MM.1S (cell line): ENCODE measurements at regions not wholly inside any gene's neighbourhood (a gene's known extent, or its start where the extent isn't known, plus 50 kb on each side); places are given as distances from the start of the nearest gene placed in this dataset.
"Not testable (repeated sequence)": the region's sequence is repeated elsewhere in the genome, so short reads cannot be mapped to it uniquely, and the experiment has no call there.

Source experiments
- DNase-seq: peaks from one replicate; pipeline ENCODE4 v3.0.0-alpha.2; 2015
- H2AFZ ChIP-seq: fragments of 300-600 bp; sonication (generic); 2 replicates; pipeline ENCODE4 v1.6.0; 2016; ENCODE audit warnings: antibody characterized with exemption, low read length
- H3F3A ChIP-seq: fragments of 300-600 bp; sonication (generic); 2 replicates; pipeline ENCODE4 v1.6.1; 2016; ENCODE audit warnings: mild to moderate bottlenecking, antibody characterized with exemption, low read length, moderate library complexity, mixed read lengths; ENCODE audit not compliant: insufficient read depth
- H3K27ac ChIP-seq: fragments of 300-600 bp; sonication (generic); 2 replicates; pipeline ENCODE4 v1.5.1; 2016; ENCODE audit warnings: mild to moderate bottlenecking, low read length
- H3K27me3 ChIP-seq: fragments of 300-600 bp; sonication (generic); replicated peaks from 2 replicates; pipeline ENCODE4 v1.6.0; 2016; ENCODE audit warnings: low read length; ENCODE audit not compliant: insufficient read depth
- H3K36me3 ChIP-seq: fragments of 300-600 bp; sonication (generic); replicated peaks from 2 replicates; pipeline ENCODE4 v1.6.1; 2016; ENCODE audit warnings: mild to moderate bottlenecking, low read length, mixed read lengths; ENCODE audit not compliant: insufficient read depth
- H3K4me1 ChIP-seq: fragments of 300-600 bp; sonication (generic); 2 replicates; pipeline ENCODE4 v1.6.1; 2016; ENCODE audit warnings: low read length, mixed read lengths
- H3K4me2 ChIP-seq: fragments of 300-600 bp; sonication (generic); 2 replicates; pipeline ENCODE4 v1.6.0; 2016; ENCODE audit warnings: low read depth, low read length
- H3K4me3 ChIP-seq: fragments of 300-600 bp; sonication (generic); 2 replicates; pipeline ENCODE4 v1.5.1; 2016; ENCODE audit warnings: low read length, mixed read lengths
- H3K79me2 ChIP-seq: fragments of 300-600 bp; sonication (generic); 2 replicates; pipeline ENCODE4 v1.6.1; 2016; ENCODE audit warnings: mixed run types, low read length, mixed read lengths
- H3K9ac ChIP-seq: fragments of 300-600 bp; sonication (generic); 2 replicates; pipeline ENCODE4 v1.6.1; 2016; ENCODE audit warnings: low read length, mixed read lengths
- H3K9me2 ChIP-seq: fragments of 300-600 bp; sonication (generic); replicated peaks from 2 replicates; pipeline ENCODE4 v1.6.1; 2016; ENCODE audit warnings: mild to moderate bottlenecking, low read length, mixed read lengths; ENCODE audit not compliant: insufficient read depth
- H3K9me3 ChIP-seq: fragments of 300-600 bp; sonication (generic); replicated peaks from 2 replicates; pipeline ENCODE4 v1.6.1; 2016; ENCODE audit warnings: mild to moderate bottlenecking, low read length, mixed read lengths; ENCODE audit not compliant: insufficient read depth
- H4K20me1 ChIP-seq: fragments of 300-600 bp; sonication (generic); 2 replicates; pipeline ENCODE4 v1.6.1; 2016; ENCODE audit warnings: mild to moderate bottlenecking, low read length, moderate library complexity, mixed read lengths; ENCODE audit not compliant: insufficient read depth
- CTCF ChIP-seq: fragments of 300-600 bp; sonication (generic); IDR thresholded peaks from 2 replicates; pipeline ENCODE4 v1.5.1; 2016; ENCODE audit warnings: antibody characterized with exemption, low read length, mixed read lengths
- EZH2 ChIP-seq: fragments of 300-600 bp; sonication (generic); optimal IDR thresholded peaks from 2 replicates; pipeline ENCODE3; 2017; ENCODE audit warnings: low read depth, mild to moderate bottlenecking, antibody characterized with exemption, low read length, mixed read lengths
- EZH2phosphoT487 ChIP-seq: fragments of 300-600 bp; sonication (generic); IDR thresholded peaks from 2 replicates; pipeline ENCODE4 v1.6.1; 2018; ENCODE audit warnings: antibody characterized with exemption, low read length

GRCh38 chr1:177872308-177872900 lies 97.5 kb downstream of the SEC16B start:
- H3K27me3 ChIP-seq, result no peaks in the 10 kb centered on the region
- no peak overlapping the region for H2AFZ ChIP-seq
- no peaks in the 10 kb centered on the region for H3K79me2 ChIP-seq
- no peak overlapping the region for H3K4me3 ChIP-seq
- no peaks in the 10 kb centered on the region for H3K36me3 ChIP-seq
- no peak for DNase-seq
- no peaks in the 10 kb centered on the region for H3K9me2 ChIP-seq
- no peak overlapping the region for H3K4me2 ChIP-seq
- H3F3A ChIP-seq, result no peaks in the 10 kb centered on the region
- no peak overlapping the region for H3K9ac ChIP-seq
- H3K9me3 ChIP-seq, result no peaks in the 10 kb centered on the region
- no peaks in the 10 kb centered on the region for H3K4me1 ChIP-seq
- no peaks in the 10 kb centered on the region for H4K20me1 ChIP-seq
- no peak for TF ChIP-seq EZH2
- no peak for TF ChIP-seq CTCF
- TF ChIP-seq EZH2phosphoT487, result no peak
- H3K27ac ChIP-seq, result no peak overlapping the region

- H4K20me1 ChIP-seq, result no peaks in the 10 kb centered on the region
- no peak overlapping the region for H3K27ac ChIP-seq
- H2AFZ ChIP-seq, result no peak overlapping the region
- no peak overlapping the region for H3K4me3 ChIP-seq
- no peaks in the 10 kb centered on the region for H3K4me1 ChIP-seq
- no peaks in the 10 kb centered on the region for H3F3A ChIP-seq
- H3K79me2 ChIP-seq, result no peaks in the 10 kb centered on the region
- H3K4me2 ChIP-seq, result no peak overlapping the region
- DNase-seq, result no peak
- H3K36me3 ChIP-seq, result no peaks in the 10 kb centered on the region
- TF ChIP-seq EZH2 (no peak), EZH2phosphoT487 (no peak), CTCF (no peak)
- H3K9me2 ChIP-seq, result no peaks in the 10 kb centered on the region
- H3K27me3 ChIP-seq, result no peaks in the 10 kb centered on the region
- H3K9me3 ChIP-seq, result no peaks in the 10 kb centered on the region
- no peak overlapping the region for H3K9ac ChIP-seq
Measured at GRCh38 chr1:177871613-177872307, 98.1 kb downstream of the SEC16B start.

GRCh38 chr1:177869586-177869985 lies 100.3 kb downstream of the SEC16B start:
- TF ChIP-seq EZH2phosphoT487, result no peak
- no peak for TF ChIP-seq CTCF
- TF ChIP-seq EZH2, result no peak
- Histone ChIP-seq H3K9me2 (no peaks in the 10 kb centered on the region), H3K27me3 (no peaks in the 10 kb centered on the region), H2AFZ (no peak overlapping the region), H3K4me1 (no peaks in the 10 kb centered on the region), H3K9ac (no peak overlapping the region), H3K4me3 (no peak overlapping the region), H3K27ac (no peak overlapping the region), H3K79me2 (no peaks in the 10 kb centered on the region), H3K36me3 (no peaks in the 10 kb centered on the region), H3F3A (no peaks in the 10 kb centered on the region), H4K20me1 (no peaks in the 10 kb centered on the region), H3K4me2 (no peak overlapping the region), H3K9me3 (no peaks in the 10 kb centered on the region; the same call in 1 of the 2 replicates)
- DNase-seq, result no peak

GRCh38 chr1:177869011-177869410 lies 100.8 kb downstream of the SEC16B start:
- not testable (repeated sequence) for H4K20me1 ChIP-seq, H3K36me3 ChIP-seq, H3K9ac ChIP-seq, H3K79me2 ChIP-seq, H3K27me3 ChIP-seq, H3F3A ChIP-seq, H3K4me3 ChIP-seq, H3K27ac ChIP-seq, DNase-seq, H3K4me2 ChIP-seq, H3K9me3 ChIP-seq, H3K4me1 ChIP-seq, H2AFZ ChIP-seq, H3K9me2 ChIP-seq
